Endothelial cell of umbilical vein (primary cell): ENCODE measurements at regions not wholly inside any gene's neighbourhood (a gene's known extent, or its start where the extent isn't known, plus 50 kb on each side); places are given as distances from the start of the nearest gene placed in this dataset.

Source experiments
- BruUV-seq: library from RNA; stranded (reverse); fragments of 400-500 nt; replicated peaks from 2 replicates; lab custom pipeline; 2021; lab: Mats Ljungman, UMichigan
- CTCF ChIA-PET: fragments of 300-600, 350-600 bp; sonication (Branson Sonifier 250); formaldehyde crosslinking; loops from one replicate; lab custom pipeline; 2021; ENCODE audit warnings: antibody characterized with exemption, inconsistent platforms; lab: Charles Lee
- POLR2A ChIA-PET: fragments of 300-600, 350-600 bp; sonication (Branson Sonifier 250); formaldehyde crosslinking; loops from one replicate; lab custom pipeline; 2021; ENCODE audit warnings: antibody characterized with exemption, inconsistent platforms; lab: Charles Lee
- DNase-seq: peaks from one replicate; pipeline ENCODE4 v3.0.0-alpha.2; 2011; ENCODE audit warnings: low read depth, low spot score
- FAIRE-seq: peaks from 2 replicates; lab custom pipeline; 2011; peaks lifted over from hg19 to GRCh38; lab: Jason Lieb, UNC
- H2AFZ ChIP-seq: 2 replicates; pipeline ENCODE4 v1.6.0; 2012; ENCODE audit warnings: low read depth, low read length, control low read depth, inconsistent platforms
- H3K27ac ChIP-seq: 2 replicates; pipeline ENCODE4 v1.5.1; 2011; ENCODE audit warnings: low read depth, mild to moderate bottlenecking, control low read depth, low read length, moderate library complexity; ENCODE audit not compliant: insufficient read depth
- H3K27me3 ChIP-seq, 2 experiments: 2 replicates each; pipeline versions ENCODE4 v1.6.0 to v1.6.1; 2011; ENCODE audit warnings: low read length in 2 of 2, mixed read lengths in 1 of 2; ENCODE audit not compliant: control insufficient read depth in 2 of 2, insufficient read depth in 2 of 2
- H3K36me3 ChIP-seq, 2 experiments: 2 replicates in 1 of 2; 3 replicates in 1 of 2; pipeline ENCODE4 v1.5.1; 2011; ENCODE audit warnings: low read length in 2 of 2, mild to moderate bottlenecking in 1 of 2, moderate library complexity in 1 of 2; ENCODE audit not compliant: control insufficient read depth in 2 of 2, insufficient read depth in 2 of 2; ENCODE audit errors: extremely low read depth in 1 of 2
- H3K4me1 ChIP-seq: 3 replicates; pipeline ENCODE4 v1.5.1; 2011; ENCODE audit warnings: mild to moderate bottlenecking, low read length; ENCODE audit not compliant: control insufficient read depth, insufficient read depth; ENCODE audit errors: extremely low read depth
- H3K4me2 ChIP-seq: 2 replicates; pipeline ENCODE4 v1.6.1; 2011; ENCODE audit warnings: low read length, control low read depth, mixed read lengths; ENCODE audit not compliant: insufficient read depth
- H3K4me3 ChIP-seq, 3 experiments: fragments of 200-600 bp in 1 of 3; sonication (generic), shearing (Covaris generic) in 1 of 3; replicated peaks in 1 of 3; 2 replicates each; pipeline ENCODE4 v1.5.1; 2011 to 2016; ENCODE audit warnings: control low read depth in 3 of 3, low read length in 3 of 3, mild to moderate bottlenecking in 2 of 3, inconsistent platforms in 1 of 3, low read depth in 1 of 3, moderate library complexity in 1 of 3; ENCODE audit not compliant: insufficient read depth in 1 of 3
- H3K79me2 ChIP-seq: 2 replicates; pipeline ENCODE4 v1.6.0; 2012; ENCODE audit warnings: low read length, inconsistent platforms; ENCODE audit not compliant: control insufficient read depth, insufficient read depth
- H3K9ac ChIP-seq: replicated peaks from 2 replicates; pipeline ENCODE3; 2011; ENCODE audit warnings: low read length, control low read depth; ENCODE audit not compliant: insufficient read depth; ENCODE audit errors: extremely low read depth
- H3K9me1 ChIP-seq: replicated peaks from 3 replicates; pipeline ENCODE4 v1.6.0; 2011; ENCODE audit warnings: mild to moderate bottlenecking, low read length; ENCODE audit not compliant: control insufficient read depth, insufficient read depth; ENCODE audit errors: extremely low read depth
- H3K9me3 ChIP-seq: replicated peaks from 2 replicates; pipeline ENCODE4 v1.5.1; 2012; ENCODE audit warnings: low read length, inconsistent platforms; ENCODE audit not compliant: control insufficient read depth, insufficient read depth
- H4K20me1 ChIP-seq: replicated peaks from 2 replicates; pipeline ENCODE3; 2011; ENCODE audit warnings: mild to moderate bottlenecking, low read length; ENCODE audit not compliant: control insufficient read depth, insufficient read depth; ENCODE audit errors: extremely low read depth
- EZH2 ChIP-seq: IDR thresholded peaks from 2 replicates; pipeline ENCODE4 v1.6.1; 2012; ENCODE audit warnings: borderline replicate concordance, low read depth, mild to moderate bottlenecking, moderate library complexity, low read length, inconsistent platforms; ENCODE audit not compliant: severe bottlenecking
- FOS ChIP-seq: IDR thresholded peaks from 2 replicates; pipeline ENCODE4 v1.6.1; 2011; ENCODE audit warnings: mild to moderate bottlenecking, low read length, moderate library complexity, borderline replicate concordance; ENCODE audit not compliant: insufficient read depth
- GATA2 ChIP-seq: IDR thresholded peaks from 2 replicates; pipeline ENCODE4 v1.7.0; 2011; ENCODE audit warnings: low read depth, mild to moderate bottlenecking, moderate library complexity, mixed read lengths, low read length; ENCODE audit not compliant: insufficient read length, insufficient read depth
- JUN ChIP-seq: IDR thresholded peaks from 2 replicates; pipeline ENCODE4 v1.6.1; 2011; ENCODE audit warnings: borderline replicate concordance, low read depth; ENCODE audit not compliant: insufficient read length, insufficient read depth
- MYC ChIP-seq: IDR thresholded peaks from one replicate; pipeline ENCODE4 v1.6.1; 2011; ENCODE audit warnings: mild to moderate bottlenecking, low read depth, low read length
- POLR2A ChIP-seq: IDR thresholded peaks from 2 replicates; pipeline ENCODE4 v1.6.1; 2012; ENCODE audit warnings: low read depth, mild to moderate bottlenecking, control low read depth, low read length
- POLR2AphosphoS5 ChIP-seq: IDR thresholded peaks from 2 replicates; pipeline ENCODE4 v1.6.1; 2012; ENCODE audit warnings: low read depth, mild to moderate bottlenecking, control low read depth, low read length, moderate library complexity; ENCODE audit not compliant: insufficient read depth
- dilution Hi-C: fragments of 300-500 bp; cut with MboI; formaldehyde crosslinking; loops from one replicate; pipeline ENCODE4 v1.15.0; 2019; ENCODE audit warnings: low sequenced_read_pairs; ENCODE audit not compliant: extremely low pct_ligation_motif_present
- intact Hi-C: fragments of 100-400 bp; cut with micrococcal nuclease; formaldehyde crosslinking; loops from one replicate; pipeline ENCODE4 v1.10.0; 2022
- TF ChIP-seq, protein P1 (sequence below): IDR thresholded peaks from 2 replicates; pipeline ENCODE4 v1.6.1; 2011; ENCODE audit not compliant: insufficient read depth, insufficient read length
- TF ChIP-seq, protein P2 (sequence below), 2 donors: IDR thresholded peaks; 1 replicate in 1 of 2; 2 replicates in 1 of 2; pipeline ENCODE4 v1.5.1; 2011; ENCODE audit warnings: low read length in 2 of 2, mild to moderate bottlenecking in 2 of 2, moderate library complexity in 2 of 2, control low read depth in 1 of 2, inconsistent platforms in 1 of 2, low read depth in 1 of 2; ENCODE audit not compliant: insufficient read depth in 1 of 2; ENCODE audit errors: extremely low read depth in 1 of 2

DNA sequence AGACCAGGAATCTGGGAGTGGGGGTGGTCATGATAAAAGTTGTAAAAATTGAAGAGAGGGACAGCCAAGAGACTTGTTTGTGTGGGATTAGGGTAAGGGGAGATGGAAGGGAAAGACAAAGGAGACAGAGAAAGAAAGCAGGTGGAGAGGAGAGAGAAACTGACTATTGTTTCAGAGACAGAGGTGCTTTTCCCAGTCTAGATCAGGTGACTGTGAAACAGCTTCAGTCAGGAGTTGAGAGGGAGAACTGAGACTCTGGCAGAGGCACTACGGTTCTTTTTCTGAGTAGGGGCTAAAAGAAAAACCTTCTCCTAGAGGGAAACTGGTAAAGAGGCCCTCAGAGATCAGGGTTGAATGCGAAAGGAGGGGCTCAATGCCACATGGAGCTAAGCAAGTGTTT lies 106.4 kb downstream of the KDR start:
- Histone ChIP-seq H3K79me2 (no peaks in the 10 kb centered on the region), H3K27ac (no peak overlapping the region), H3K4me1 (no peaks in the 10 kb centered on the region), H3K4me3 (no peak overlapping the region), H3K9me1 (no peaks in the 10 kb centered on the region), H3K9me3 (no peaks in the 10 kb centered on the region), H3K36me3 (no peaks in the 10 kb centered on the region), H2AFZ (no peak overlapping the region), H3K27me3 (no peaks in the 10 kb centered on the region), H4K20me1 (no peaks in the 10 kb centered on the region), H3K9ac (no peak overlapping the region), H3K4me2 (no peak overlapping the region)
- dilution Hi-C loops = no loop called here
- TF ChIP-seq FOS (no peak), JUN (no peak), GATA2 (no peak), POLR2AphosphoS5 (no peak), EZH2 (no peak), POLR2A (no peak), MYC (no peak)
- TF ChIP-seq, protein P1, sequence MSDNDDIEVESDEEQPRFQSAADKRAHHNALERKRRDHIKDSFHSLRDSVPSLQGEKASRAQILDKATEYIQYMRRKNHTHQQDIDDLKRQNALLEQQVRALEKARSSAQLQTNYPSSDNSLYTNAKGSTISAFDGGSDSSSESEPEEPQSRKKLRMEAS = no peak
- TF ChIP-seq, protein P2, sequence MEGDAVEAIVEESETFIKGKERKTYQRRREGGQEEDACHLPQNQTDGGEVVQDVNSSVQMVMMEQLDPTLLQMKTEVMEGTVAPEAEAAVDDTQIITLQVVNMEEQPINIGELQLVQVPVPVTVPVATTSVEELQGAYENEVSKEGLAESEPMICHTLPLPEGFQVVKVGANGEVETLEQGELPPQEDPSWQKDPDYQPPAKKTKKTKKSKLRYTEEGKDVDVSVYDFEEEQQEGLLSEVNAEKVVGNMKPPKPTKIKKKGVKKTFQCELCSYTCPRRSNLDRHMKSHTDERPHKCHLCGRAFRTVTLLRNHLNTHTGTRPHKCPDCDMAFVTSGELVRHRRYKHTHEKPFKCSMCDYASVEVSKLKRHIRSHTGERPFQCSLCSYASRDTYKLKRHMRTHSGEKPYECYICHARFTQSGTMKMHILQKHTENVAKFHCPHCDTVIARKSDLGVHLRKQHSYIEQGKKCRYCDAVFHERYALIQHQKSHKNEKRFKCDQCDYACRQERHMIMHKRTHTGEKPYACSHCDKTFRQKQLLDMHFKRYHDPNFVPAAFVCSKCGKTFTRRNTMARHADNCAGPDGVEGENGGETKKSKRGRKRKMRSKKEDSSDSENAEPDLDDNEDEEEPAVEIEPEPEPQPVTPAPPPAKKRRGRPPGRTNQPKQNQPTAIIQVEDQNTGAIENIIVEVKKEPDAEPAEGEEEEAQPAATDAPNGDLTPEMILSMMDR (IDR thresholded peaks at IDR 0.05; ENCODE audit: extremely low read depth in 1 of 2, insufficient read depth in 1 of 2, low read depth in 1 of 2, low read length in 2 of 2) = no peak
- FAIRE-seq (no peak), DNase-seq (no peak)
- intact Hi-C loops = no loop called here
- BruUV-seq = no TSS peak
- CTCF ChIA-PET = interaction anchor here (1.1 kb wide), 1 partner anchor 10 kb away, joined by 4 read pairs; no protein-coding TSS in a partner anchor
- POLR2A ChIA-PET = no interaction called here
